HepG2 (cell line): ENCODE measurements at regions not wholly inside any gene's neighbourhood (a gene's known extent, or its start where the extent isn't known, plus 50 kb on each side); places are given as distances from the start of the nearest gene placed in this dataset.
A peak's percentile ranks its signal among the peaks of the same experiment; 100 is the strongest.

ENCODE experiments used
- HNF4A ChIP-seq: sonication (generic); formaldehyde crosslinking; IDR thresholded peaks from 2 replicates; pipeline ENCODE4 v1.4.0; 2020; ENCODE audit warnings: missing genetic modification reagents
- NFYC ChIP-seq: IDR thresholded peaks from 2 replicates; pipeline ENCODE4 v1.6.1; 2016; ENCODE audit warnings: missing genetic modification reagents, missing compliant biosample characterization
- NPAS2 ChIP-seq: sonication (generic); formaldehyde crosslinking; IDR thresholded peaks from 2 replicates; pipeline ENCODE4 v1.8.0; 2022; ENCODE audit warnings: mild to moderate bottlenecking, missing genetic modification reagents, borderline replicate concordance
- NR3C1 ChIP-seq: sonication (generic); formaldehyde crosslinking; IDR thresholded peaks from 2 replicates; pipeline ENCODE4 v1.4.0; 2020; ENCODE audit warnings: missing genetic modification reagents
- RBM22 ChIP-seq: fragments of 200-400 bp; formaldehyde crosslinking; optimal IDR thresholded peaks from 2 replicates; pipeline ENCODE3; 2017; ENCODE audit warnings: mild to moderate bottlenecking, low read length, moderate library complexity
- RBM39 ChIP-seq: fragments of 200-400 bp; formaldehyde crosslinking; IDR thresholded peaks from one replicate; pipeline ENCODE4 v1.6.1; 2018; ENCODE audit warnings: antibody characterized with exemption, mild to moderate bottlenecking, low read depth, low read length; ENCODE audit not compliant: poor library complexity, severe bottlenecking
- SALL1 ChIP-seq: sonication (generic); formaldehyde crosslinking; IDR thresholded peaks from 2 replicates; pipeline ENCODE4 v1.8.0; 2022; ENCODE audit warnings: mild to moderate bottlenecking, missing genetic modification reagents
- SAP130 ChIP-seq: IDR thresholded peaks from 2 replicates; pipeline ENCODE4 v1.6.1; 2016; ENCODE audit warnings: low read depth
- SKI ChIP-seq: fragments of 450-650 bp; IDR thresholded peaks from one replicate; pipeline ENCODE4 v1.6.1; 2018; ENCODE audit warnings: mild to moderate bottlenecking; ENCODE audit not compliant: partially characterized antibody
- SOX13 ChIP-seq, 3 experiments: fragments of 450-650 bp in 1 of 3; sonication (generic) in 1 of 3; formaldehyde crosslinking in 1 of 3; IDR thresholded peaks in 2 of 3; conservative IDR thresholded peaks in 1 of 3; 2 replicates each; pipeline versions ENCODE4 v1.5.0 to v1.6.1; 2016 to 2020; ENCODE audit warnings: antibody characterized with exemption in 1 of 3, mild to moderate bottlenecking in 1 of 3, missing compliant biosample characterization in 1 of 3, missing genetic modification reagents in 1 of 3, moderate library complexity in 1 of 3
- STAT5B ChIP-seq: sonication (generic); formaldehyde crosslinking; IDR thresholded peaks from 2 replicates; pipeline ENCODE4 v1.4.0; 2020; ENCODE audit warnings: missing genetic modification reagents
- TGIF2 ChIP-seq: IDR thresholded peaks from 2 replicates; pipeline ENCODE4 v1.6.1; 2016; ENCODE audit warnings: control low read depth, missing compliant biosample characterization
- THYN1 ChIP-seq: sonication (generic); formaldehyde crosslinking; IDR thresholded peaks from 2 replicates; pipeline ENCODE4 v1.8.1; 2023; ENCODE audit warnings: low read depth, mild to moderate bottlenecking, moderate library complexity, missing genetic modification reagents, borderline replicate concordance
- ZEB1 ChIP-seq: IDR thresholded peaks from 2 replicates; pipeline ENCODE4 v1.6.1; 2012; ENCODE audit warnings: mild to moderate bottlenecking, low read depth, inconsistent platforms; ENCODE audit not compliant: insufficient replicate concordance
- ZFP36L2 ChIP-seq: sonication (generic); formaldehyde crosslinking; IDR thresholded peaks from 2 replicates; pipeline ENCODE4 v1.4.0; 2020; ENCODE audit warnings: missing genetic modification reagents
- ZNF296 ChIP-seq: sonication (generic); formaldehyde crosslinking; conservative IDR thresholded peaks from 2 replicates; pipeline ENCODE4 v1.5.0; 2020; ENCODE audit warnings: mild to moderate bottlenecking, missing genetic modification reagents
- ZNF703 ChIP-seq: sonication (generic); formaldehyde crosslinking; IDR thresholded peaks from 2 replicates; pipeline ENCODE4 v1.5.1; 2020; ENCODE audit warnings: missing genetic modification reagents, mild to moderate bottlenecking, moderate library complexity, borderline replicate concordance
- ZNF816 ChIP-seq: sonication (generic); formaldehyde crosslinking; IDR thresholded peaks from 2 replicates; pipeline ENCODE4 v1.8.0; 2022; ENCODE audit warnings: missing genetic modification reagents, mild to moderate bottlenecking, borderline replicate concordance
- TF ChIP-seq, protein P1 (sequence below): sonication (generic); formaldehyde crosslinking; IDR thresholded peaks from 2 replicates; pipeline ENCODE4 v1.9.0; 2021; ENCODE audit warnings: missing genetic modification reagents, mild to moderate bottlenecking, borderline replicate concordance
- TF ChIP-seq, protein P2 (sequence below): sonication (generic); formaldehyde crosslinking; IDR thresholded peaks from 2 replicates; pipeline ENCODE4 v1.4.0; 2020; ENCODE audit warnings: missing genetic modification reagents
- TF ChIP-seq, protein P3 (sequence below): sonication (generic); formaldehyde crosslinking; IDR thresholded peaks from 2 replicates; pipeline ENCODE4 v1.5.1; 2020; ENCODE audit warnings: missing genetic modification reagents, mild to moderate bottlenecking, borderline replicate concordance
- TF ChIP-seq, protein P4 (sequence below): sonication (generic); formaldehyde crosslinking; conservative IDR thresholded peaks from 2 replicates; pipeline ENCODE4 v1.4.0; 2020; ENCODE audit warnings: missing genetic modification reagents
- TF ChIP-seq, protein P5 (sequence below): sonication (generic); formaldehyde crosslinking; IDR thresholded peaks from 2 replicates; pipeline ENCODE4 v1.4.0; 2020; ENCODE audit warnings: mild to moderate bottlenecking, missing genetic modification reagents

DNA sequence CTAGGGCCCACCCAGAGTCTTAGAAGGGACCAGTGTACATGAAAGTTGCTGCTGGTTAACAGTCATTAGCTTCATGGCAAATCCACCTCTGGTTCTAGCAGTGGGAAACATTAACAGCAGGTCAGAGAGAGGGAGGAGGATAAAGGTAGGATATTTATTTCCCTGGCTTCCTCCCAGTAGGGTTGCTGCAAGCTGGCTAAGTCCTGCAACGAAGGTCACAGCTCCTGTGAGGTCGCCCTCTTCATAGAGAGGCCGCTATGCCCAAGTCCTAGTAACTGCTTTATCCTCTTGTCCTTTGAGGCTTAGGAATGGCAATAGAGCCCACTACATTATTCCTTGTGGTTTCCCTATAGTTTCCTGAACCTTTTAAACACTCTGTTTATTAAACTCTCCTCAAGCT lies 84.0 kb upstream of the ACSL3 start (continued):
- TF ChIP-seq, protein P1, sequence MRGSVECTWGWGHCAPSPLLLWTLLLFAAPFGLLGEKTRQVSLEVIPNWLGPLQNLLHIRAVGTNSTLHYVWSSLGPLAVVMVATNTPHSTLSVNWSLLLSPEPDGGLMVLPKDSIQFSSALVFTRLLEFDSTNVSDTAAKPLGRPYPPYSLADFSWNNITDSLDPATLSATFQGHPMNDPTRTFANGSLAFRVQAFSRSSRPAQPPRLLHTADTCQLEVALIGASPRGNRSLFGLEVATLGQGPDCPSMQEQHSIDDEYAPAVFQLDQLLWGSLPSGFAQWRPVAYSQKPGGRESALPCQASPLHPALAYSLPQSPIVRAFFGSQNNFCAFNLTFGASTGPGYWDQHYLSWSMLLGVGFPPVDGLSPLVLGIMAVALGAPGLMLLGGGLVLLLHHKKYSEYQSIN (CRISPR knock-in tag): no peak
- TF ChIP-seq ZNF816 (CRISPR knock-in tag) (peak; percentile 30; the same call in 1 of the 2 replicates), NPAS2 (CRISPR knock-in tag) (no peak), SAP130 (CRISPR knock-in tag) (0 out of 2 replicates have a peak, but pooled peaks have one; percentile 3), SALL1 (no peak), ZNF296 (CRISPR knock-in tag) (no peak), SOX13 (IDR thresholded peaks at IDR 0.05) (no peak), SOX13 (CRISPR knock-in tag; conservative IDR thresholded peaks at IDR 0.05 in 1 of 2, IDR thresholded peaks at IDR 0.05 in 1 of 2) (peak in 1 of 2 experiments; percentile 26; a peak in 1 of 4 replicates), RBM22 (no peak), RBM39 (no peak), SKI (no peak), ZEB1 (no peak), NFYC (CRISPR knock-in tag) (no peak), HNF4A (CRISPR knock-in tag) (no peak), ZNF703 (CRISPR knock-in tag) (no peak), NR3C1 (CRISPR knock-in tag) (no peak), STAT5B (0 out of 2 replicates have a peak, but pooled peaks have one; percentile 7), THYN1 (CRISPR knock-in tag) (no peak), ZFP36L2 (CRISPR knock-in tag) (no peak), TGIF2 (CRISPR knock-in tag) (no peak)
- TF ChIP-seq, protein P2, sequence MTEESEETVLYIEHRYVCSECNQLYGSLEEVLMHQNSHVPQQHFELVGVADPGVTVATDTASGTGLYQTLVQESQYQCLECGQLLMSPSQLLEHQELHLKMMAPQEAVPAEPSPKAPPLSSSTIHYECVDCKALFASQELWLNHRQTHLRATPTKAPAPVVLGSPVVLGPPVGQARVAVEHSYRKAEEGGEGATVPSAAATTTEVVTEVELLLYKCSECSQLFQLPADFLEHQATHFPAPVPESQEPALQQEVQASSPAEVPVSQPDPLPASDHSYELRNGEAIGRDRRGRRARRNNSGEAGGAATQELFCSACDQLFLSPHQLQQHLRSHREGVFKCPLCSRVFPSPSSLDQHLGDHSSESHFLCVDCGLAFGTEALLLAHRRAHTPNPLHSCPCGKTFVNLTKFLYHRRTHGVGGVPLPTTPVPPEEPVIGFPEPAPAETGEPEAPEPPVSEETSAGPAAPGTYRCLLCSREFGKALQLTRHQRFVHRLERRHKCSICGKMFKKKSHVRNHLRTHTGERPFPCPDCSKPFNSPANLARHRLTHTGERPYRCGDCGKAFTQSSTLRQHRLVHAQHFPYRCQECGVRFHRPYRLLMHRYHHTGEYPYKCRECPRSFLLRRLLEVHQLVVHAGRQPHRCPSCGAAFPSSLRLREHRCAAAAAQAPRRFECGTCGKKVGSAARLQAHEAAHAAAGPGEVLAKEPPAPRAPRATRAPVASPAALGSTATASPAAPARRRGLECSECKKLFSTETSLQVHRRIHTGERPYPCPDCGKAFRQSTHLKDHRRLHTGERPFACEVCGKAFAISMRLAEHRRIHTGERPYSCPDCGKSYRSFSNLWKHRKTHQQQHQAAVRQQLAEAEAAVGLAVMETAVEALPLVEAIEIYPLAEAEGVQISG: peak; percentile 33; the same call in 1 of the 2 replicates
- TF ChIP-seq, protein P3, sequence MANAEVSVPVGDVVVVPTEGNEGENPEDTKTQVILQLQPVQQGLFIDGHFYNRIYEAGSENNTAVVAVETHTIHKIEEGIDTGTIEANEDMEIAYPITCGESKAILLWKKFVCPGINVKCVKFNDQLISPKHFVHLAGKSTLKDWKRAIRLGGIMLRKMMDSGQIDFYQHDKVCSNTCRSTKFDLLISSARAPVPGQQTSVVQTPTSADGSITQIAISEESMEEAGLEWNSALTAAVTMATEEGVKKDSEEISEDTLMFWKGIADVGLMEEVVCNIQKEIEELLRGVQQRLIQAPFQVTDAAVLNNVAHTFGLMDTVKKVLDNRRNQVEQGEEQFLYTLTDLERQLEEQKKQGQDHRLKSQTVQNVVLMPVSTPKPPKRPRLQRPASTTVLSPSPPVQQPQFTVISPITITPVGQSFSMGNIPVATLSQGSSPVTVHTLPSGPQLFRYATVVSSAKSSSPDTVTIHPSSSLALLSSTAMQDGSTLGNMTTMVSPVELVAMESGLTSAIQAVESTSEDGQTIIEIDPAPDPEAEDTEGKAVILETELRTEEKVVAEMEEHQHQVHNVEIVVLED (CRISPR knock-in tag): 0 out of 2 replicates have a peak, but pooled peaks have one; percentile 34
- TF ChIP-seq, protein P4, sequence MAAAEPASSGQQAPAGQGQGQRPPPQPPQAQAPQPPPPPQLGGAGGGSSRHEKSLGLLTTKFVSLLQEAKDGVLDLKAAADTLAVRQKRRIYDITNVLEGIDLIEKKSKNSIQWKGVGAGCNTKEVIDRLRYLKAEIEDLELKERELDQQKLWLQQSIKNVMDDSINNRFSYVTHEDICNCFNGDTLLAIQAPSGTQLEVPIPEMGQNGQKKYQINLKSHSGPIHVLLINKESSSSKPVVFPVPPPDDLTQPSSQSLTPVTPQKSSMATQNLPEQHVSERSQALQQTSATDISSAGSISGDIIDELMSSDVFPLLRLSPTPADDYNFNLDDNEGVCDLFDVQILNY: no peak
- TF ChIP-seq, protein P5, sequence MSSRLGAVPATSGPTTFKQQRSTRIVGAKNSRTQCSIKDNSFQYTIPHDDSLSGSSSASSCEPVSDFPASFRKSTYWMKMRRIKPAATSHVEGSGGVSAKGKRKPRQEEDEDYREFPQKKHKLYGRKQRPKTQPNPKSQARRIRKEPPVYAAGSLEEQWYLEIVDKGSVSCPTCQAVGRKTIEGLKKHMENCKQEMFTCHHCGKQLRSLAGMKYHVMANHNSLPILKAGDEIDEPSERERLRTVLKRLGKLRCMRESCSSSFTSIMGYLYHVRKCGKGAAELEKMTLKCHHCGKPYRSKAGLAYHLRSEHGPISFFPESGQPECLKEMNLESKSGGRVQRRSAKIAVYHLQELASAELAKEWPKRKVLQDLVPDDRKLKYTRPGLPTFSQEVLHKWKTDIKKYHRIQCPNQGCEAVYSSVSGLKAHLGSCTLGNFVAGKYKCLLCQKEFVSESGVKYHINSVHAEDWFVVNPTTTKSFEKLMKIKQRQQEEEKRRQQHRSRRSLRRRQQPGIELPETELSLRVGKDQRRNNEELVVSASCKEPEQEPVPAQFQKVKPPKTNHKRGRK (CRISPR knock-in tag): no peak
